ENCODE measurements at regions not wholly inside any gene's neighbourhood (a gene's known extent, or its start where the extent isn't known, plus 50 kb on each side); places are given as distances from the start of the nearest gene placed in this dataset.
A peak's percentile ranks its signal among the peaks of the same experiment; 100 is the strongest.

- Histone ChIP-seq H3K27me3 (ENCODE audit: control insufficient read depth, insufficient read depth, low read length) (no peaks in the 10 kb centered on the region), H3K36me3 (replicated peaks; ENCODE audit: control insufficient read depth, insufficient read depth, low read length) (no peaks in the 10 kb centered on the region), H3K4me3 (ENCODE audit: insufficient read depth, low read depth, low read length) (no peak overlapping the region)
- no peak for DNase-seq
Observed at GRCh38 chr10:22875581-22875980, 52.3 kb upstream of the ARMC3 start.

GRCh38 chr10:22874189-22874854 is 53.5 kb upstream of the ARMC3 start:
- H3K4me3 ChIP-seq (ENCODE audit: insufficient read depth, low read depth, low read length) = no peak overlapping the region
- H3K27me3 ChIP-seq (ENCODE audit: control insufficient read depth, insufficient read depth, low read length) = no peaks in the 10 kb centered on the region
- no peak for DNase-seq
- no peaks in the 10 kb centered on the region for H3K36me3 ChIP-seq (replicated peaks; ENCODE audit: control insufficient read depth, insufficient read depth, low read length)

- no peak for DNase-seq
- Histone ChIP-seq H3K27me3 (ENCODE audit: control insufficient read depth, insufficient read depth, low read length) (no peaks in the 10 kb centered on the region), H3K4me3 (ENCODE audit: insufficient read depth, low read depth, low read length) (no peak overlapping the region), H3K36me3 (replicated peaks; ENCODE audit: control insufficient read depth, insufficient read depth, low read length) (no peaks in the 10 kb centered on the region)
Observed at GRCh38 chr10:22856444-22857074, 71.3 kb upstream of the ARMC3 start.

GRCh38 chr10:22854935-22855421 is 72.9 kb upstream of the ARMC3 start:
- DNase-seq = no peak
- H3K4me3 ChIP-seq (ENCODE audit: insufficient read depth, low read depth, low read length) = no peak overlapping the region
- H3K27me3 ChIP-seq (ENCODE audit: control insufficient read depth, insufficient read depth, low read length) = no peaks in the 10 kb centered on the region
- no peaks in the 10 kb centered on the region for H3K36me3 ChIP-seq (replicated peaks; ENCODE audit: control insufficient read depth, insufficient read depth, low read length)

GRCh38 chr10:22853906-22854447 is 73.9 kb upstream of the ARMC3 start:
- Histone ChIP-seq H3K4me3 (ENCODE audit: insufficient read depth, low read depth, low read length) (no peak overlapping the region), H3K27me3 (ENCODE audit: control insufficient read depth, insufficient read depth, low read length) (no peaks in the 10 kb centered on the region), H3K36me3 (replicated peaks; ENCODE audit: control insufficient read depth, insufficient read depth, low read length) (no peaks in the 10 kb centered on the region)
- DNase-seq = no peak

GRCh38 chr10:22852712-22853353 is 75.0 kb upstream of the ARMC3 start:
- H3K4me3 ChIP-seq (ENCODE audit: insufficient read depth, low read depth, low read length) = no peak overlapping the region
- no peaks in the 10 kb centered on the region for H3K36me3 ChIP-seq (replicated peaks; ENCODE audit: control insufficient read depth, insufficient read depth, low read length)
- H3K27me3 ChIP-seq (ENCODE audit: control insufficient read depth, insufficient read depth, low read length) = no peaks in the 10 kb centered on the region
- no peak for DNase-seq

GRCh38 chr10:22851865-22852239 is 76.0 kb upstream of the ARMC3 start:
- no peak for DNase-seq
- Histone ChIP-seq H3K4me3 (ENCODE audit: insufficient read depth, low read depth, low read length) (no peak overlapping the region), H3K36me3 (replicated peaks; ENCODE audit: control insufficient read depth, insufficient read depth, low read length) (no peaks in the 10 kb centered on the region), H3K27me3 (ENCODE audit: control insufficient read depth, insufficient read depth, low read length) (no peaks in the 10 kb centered on the region)

GRCh38 chr10:22850541-22850940 is 77.3 kb upstream of the ARMC3 start:
- no peaks in the 10 kb centered on the region for H3K36me3 ChIP-seq (replicated peaks; ENCODE audit: control insufficient read depth, insufficient read depth, low read length)
- no peak for DNase-seq
- H3K4me3 ChIP-seq (ENCODE audit: insufficient read depth, low read depth, low read length) = no peak overlapping the region
- no peaks in the 10 kb centered on the region for H3K27me3 ChIP-seq (ENCODE audit: control insufficient read depth, insufficient read depth, low read length)

- Histone ChIP-seq H3K4me3 (ENCODE audit: insufficient read depth, low read depth, low read length) (no peak overlapping the region), H3K36me3 (replicated peaks; ENCODE audit: control insufficient read depth, insufficient read depth, low read length) (no peaks in the 10 kb centered on the region), H3K27me3 (ENCODE audit: control insufficient read depth, insufficient read depth, low read length) (no peaks in the 10 kb centered on the region)
- DNase-seq = no peak
Observed at GRCh38 chr10:22849077-22849805, 78.6 kb upstream of the ARMC3 start.

- no peaks in the 10 kb centered on the region for H3K27me3 ChIP-seq (ENCODE audit: control insufficient read depth, insufficient read depth, low read length)
- no peaks in the 10 kb centered on the region for H3K36me3 ChIP-seq (replicated peaks; ENCODE audit: control insufficient read depth, insufficient read depth, low read length)
- no peak overlapping the region for H3K4me3 ChIP-seq (ENCODE audit: insufficient read depth, low read depth, low read length)
- no peak for DNase-seq
Observed at GRCh38 chr10:22848509-22848908, 79.3 kb upstream of the ARMC3 start.

GRCh38 chr10:22846294-22846693 is 81.6 kb upstream of the ARMC3 start:
- DNase-seq = no peak
- no peaks in the 10 kb centered on the region for H3K27me3 ChIP-seq (ENCODE audit: control insufficient read depth, insufficient read depth, low read length)
- H3K4me3 ChIP-seq (ENCODE audit: insufficient read depth, low read depth, low read length) = no peak overlapping the region
- H3K36me3 ChIP-seq (replicated peaks; ENCODE audit: control insufficient read depth, insufficient read depth, low read length) = no peaks in the 10 kb centered on the region

- Histone ChIP-seq H3K27me3 (ENCODE audit: control insufficient read depth, insufficient read depth, low read length) (no peaks in the 10 kb centered on the region), H3K36me3 (replicated peaks; ENCODE audit: control insufficient read depth, insufficient read depth, low read length) (no peaks in the 10 kb centered on the region), H3K4me3 (ENCODE audit: insufficient read depth, low read depth, low read length) (no peak overlapping the region)
- peak; percentile 26 for DNase-seq
Observed at GRCh38 chr10:22839639-22840038, 88.2 kb upstream of the ARMC3 start.

GRCh38 chr10:22837771-22838170 is 90.1 kb upstream of the ARMC3 start:
- Histone ChIP-seq H3K4me3 (ENCODE audit: insufficient read depth, low read depth, low read length) (no peak overlapping the region), H3K36me3 (replicated peaks; ENCODE audit: control insufficient read depth, insufficient read depth, low read length) (no peaks in the 10 kb centered on the region), H3K27me3 (ENCODE audit: control insufficient read depth, insufficient read depth, low read length) (no peaks in the 10 kb centered on the region)
- DNase-seq = no peak

GRCh38 chr10:22837351-22837750 is 90.5 kb upstream of the ARMC3 start:
- H3K4me3 ChIP-seq (ENCODE audit: insufficient read depth, low read depth, low read length) = no peak overlapping the region
- no peaks in the 10 kb centered on the region for H3K27me3 ChIP-seq (ENCODE audit: control insufficient read depth, insufficient read depth, low read length)
- no peak for DNase-seq
- H3K36me3 ChIP-seq (replicated peaks; ENCODE audit: control insufficient read depth, insufficient read depth, low read length) = no peaks in the 10 kb centered on the region

Measured in H7 (cell line).